ENCODE measurements at regions not wholly inside any gene's neighbourhood (a gene's known extent, or its start where the extent isn't known, plus 50 kb on each side); places are given as distances from the start of the nearest gene placed in this dataset.

- WGBS, 4 donors, result 38 to 63% (median 55%) methylated on average over 2 of the region's 2 CpGs
- intact Hi-C loops (cut with DNase I), result no loop called here
- no peak for TF ChIP-seq POLR2A (IDR thresholded peaks at IDR 0.05)
- TF ChIP-seq CTCF (IDR thresholded peaks at IDR 0.05), result no peak
Observed at GRCh38 chr5:41670854-41671479, 160.6 kb upstream of the PLCXD3 start.

DNA sequence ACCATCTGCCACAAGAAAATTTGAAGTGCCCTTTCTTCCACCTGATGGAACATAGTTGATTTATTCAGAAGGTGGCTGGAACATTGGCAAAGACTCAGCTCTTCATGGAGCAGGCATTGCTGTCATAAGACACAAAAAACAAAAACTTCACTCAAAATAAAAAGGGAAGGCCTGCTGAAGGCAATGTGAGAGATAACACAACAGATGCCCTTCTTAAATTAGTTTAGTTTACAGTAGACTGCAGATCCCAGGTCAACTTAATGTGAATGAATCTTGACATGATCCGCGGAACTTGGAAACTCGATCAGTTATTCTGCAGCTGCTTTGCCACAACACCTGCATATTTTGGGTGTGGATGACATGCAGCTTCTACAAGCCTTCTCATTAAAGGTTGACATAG, 159.8 kb upstream of the PLCXD3 start:
- Histone ChIP-seq H3K27ac (no peak overlapping the region), H3K4me3 (no peak overlapping the region), H3K4me1 (replicated peaks in 1 of 2) (no peaks in the 10 kb centered on the region), H3K27me3 (no peaks in the 10 kb centered on the region), H3K36me3 (replicated peaks in 1 of 2) (no peaks in the 10 kb centered on the region), H3K9me3 (replicated peaks in 1 of 3) (no peaks in the 10 kb centered on the region)
- TF ChIP-seq CTCF (IDR thresholded peaks at IDR 0.05) (no peak), POLR2A (IDR thresholded peaks at IDR 0.05) (no peak)
- no peak for DNase-seq
- intact Hi-C loops (cut with DNase I), result no loop called here
- WGBS, 4 donors, result 77 to 90% (median 82%) methylated on average over 3 of the region's 3 CpGs

More at GRCh38 chr5:41670854-41671479, 160.6 kb upstream of the PLCXD3 start:
- H3K27me3 ChIP-seq, result no peaks in the 10 kb centered on the region
- H3K4me3 ChIP-seq, result no peak overlapping the region
- no peaks in the 10 kb centered on the region for H3K36me3 ChIP-seq (replicated peaks in 1 of 2)
- no peak overlapping the region for H3K27ac ChIP-seq
- DNase-seq, result no peak
- no peaks in the 10 kb centered on the region for H3K9me3 ChIP-seq (replicated peaks in 1 of 3)
- no peaks in the 10 kb centered on the region for H3K4me1 ChIP-seq (replicated peaks in 1 of 2)

- TF ChIP-seq POLR2A (IDR thresholded peaks at IDR 0.05) (no peak), CTCF (IDR thresholded peaks at IDR 0.05) (no peak)
- WGBS, 4 donors, result 74 to 80% (median 75%) methylated on average over 3 of the region's 3 CpGs
- intact Hi-C loops (cut with DNase I), result no loop called here
- Histone ChIP-seq H3K27ac (no peak overlapping the region), H3K4me1 (replicated peaks in 1 of 2) (no peaks in the 10 kb centered on the region), H3K4me3 (no peak overlapping the region), H3K27me3 (no peaks in the 10 kb centered on the region), H3K9me3 (replicated peaks in 1 of 3) (no peaks in the 10 kb centered on the region), H3K36me3 (replicated peaks in 1 of 2) (no peaks in the 10 kb centered on the region)
- DNase-seq, result no peak
Observed at GRCh38 chr5:41661254-41661653, 150.9 kb upstream of the PLCXD3 start.

DNA sequence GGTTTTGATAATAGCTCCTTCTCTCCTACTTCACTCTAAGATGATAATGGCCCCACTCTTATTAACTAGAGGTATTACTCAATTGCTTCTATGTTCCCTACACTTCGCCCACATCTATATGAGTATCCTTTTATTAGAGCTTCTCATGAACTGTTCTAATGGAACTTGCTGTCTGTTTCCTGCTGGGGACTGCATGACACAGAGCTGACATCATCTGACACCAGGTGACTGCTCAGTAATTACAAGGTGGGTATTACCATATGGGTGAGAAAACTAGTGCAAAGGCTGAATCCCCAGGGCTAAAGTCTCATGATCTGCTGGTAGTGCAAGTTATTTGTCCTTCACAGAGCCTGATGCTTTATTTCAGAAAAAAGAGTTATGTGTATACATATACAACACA, 146.2 kb upstream of the PLCXD3 start:
- H3K9me3 ChIP-seq (replicated peaks in 1 of 3), result no peaks in the 10 kb centered on the region
- intact Hi-C loops (cut with DNase I), result no loop called here
- no peak overlapping the region for H3K4me3 ChIP-seq
- no peaks in the 10 kb centered on the region for H3K36me3 ChIP-seq (replicated peaks in 1 of 2)
- no peaks in the 10 kb centered on the region for H3K27me3 ChIP-seq
- WGBS, 4 donors, result 86 to 100% (median 95%) methylated on average over 1 of the region's 1 CpG
- DNase-seq, result no peak
- no peak for TF ChIP-seq CTCF (IDR thresholded peaks at IDR 0.05)
- TF ChIP-seq POLR2A (IDR thresholded peaks at IDR 0.05), result no peak
- no peaks in the 10 kb centered on the region for H3K4me1 ChIP-seq (replicated peaks in 1 of 2)
- no peak overlapping the region for H3K27ac ChIP-seq

Data from adrenal gland (tissue), 9 donors.